Central memory CD8-positive, alpha-beta T cell (primary cell): ENCODE measurements at regions not wholly inside any gene's neighbourhood (a gene's known extent, or its start where the extent isn't known, plus 50 kb on each side); places are given as distances from the start of the nearest gene placed in this dataset.
"Not testable (repeated sequence)": the region's sequence is repeated elsewhere in the genome, so short reads cannot be mapped to it uniquely, and the experiment has no call there.

Experiments
- ATAC-seq: fragments of 150-1000 bp; cut with Tn5 transposase; replicated peaks from 2 replicates; pipeline ENCODE4 v1.10.0; 2022; ENCODE audit warnings: mild to moderate bottlenecking, moderate FRiP score, moderate number of reproducible peaks; ENCODE audit not compliant: poor library complexity, severe bottlenecking; ENCODE audit errors: extremely low read depth
- DNase-seq, 2 donors: peaks; one replicate each; pipeline ENCODE4 v3.0.0; 2021; ENCODE audit warnings: low spot score in 2 of 2
- H3K27ac Mint-ChIP-seq: one replicate; pipeline ENCODE4 v1.8.0; 2022; ENCODE audit warnings: low read depth, mild to moderate bottlenecking, moderate library complexity, mixed read lengths
- H3K27me3 Mint-ChIP-seq: one replicate; pipeline ENCODE4 v1.8.0; 2022; ENCODE audit warnings: mixed read lengths
- H3K36me3 Mint-ChIP-seq: one replicate; pipeline ENCODE4 v1.8.0; 2022; ENCODE audit warnings: mild to moderate bottlenecking, moderate library complexity, mixed read lengths; ENCODE audit not compliant: insufficient read depth
- H3K4me1 Mint-ChIP-seq: one replicate; pipeline ENCODE4 v1.8.0; 2022; ENCODE audit warnings: mixed read lengths
- H3K4me3 Mint-ChIP-seq: one replicate; pipeline ENCODE4 v1.8.0; 2022; ENCODE audit warnings: mild to moderate bottlenecking, moderate library complexity, mixed read lengths
- H3K9me3 Mint-ChIP-seq: one replicate; pipeline ENCODE4 v1.8.0; 2022; ENCODE audit warnings: mixed read lengths

GRCh38 chr12:19802915-19803314, 363.6 kb downstream of the AEBP2 start:
- no peak overlapping the region for H3K27ac Mint-ChIP-seq
- H3K27me3 Mint-ChIP-seq, result peaks cover 8% of the 10 kb centered on the region
- peaks cover 7% of the 10 kb centered on the region for H3K4me1 Mint-ChIP-seq
- H3K9me3 Mint-ChIP-seq, result no peaks in the 10 kb centered on the region
- no peak overlapping the region for H3K4me3 Mint-ChIP-seq
- DNase-seq, result no peak
- H3K36me3 Mint-ChIP-seq, result no peaks in the 10 kb centered on the region
- ATAC-seq, result no peak

- H3K4me3 Mint-ChIP-seq, result no peak overlapping the region
- ATAC-seq, result no peak
- no peak for DNase-seq
- no peaks in the 10 kb centered on the region for H3K36me3 Mint-ChIP-seq
- H3K9me3 Mint-ChIP-seq, result peaks cover 8% of the 10 kb centered on the region
- H3K27ac Mint-ChIP-seq, result no peak overlapping the region
- H3K27me3 Mint-ChIP-seq, result peaks cover 24% of the 10 kb centered on the region
- H3K4me1 Mint-ChIP-seq, result peaks cover 7% of the 10 kb centered on the region
Observed at GRCh38 chr12:19804737-19805136, 365.4 kb downstream of the AEBP2 start.

- DNase-seq, result no peak
- H3K27me3 Mint-ChIP-seq, result peaks cover 19% of the 10 kb centered on the region
- no peak for ATAC-seq
- H3K27ac Mint-ChIP-seq, result no peak overlapping the region
- no peaks in the 10 kb centered on the region for H3K36me3 Mint-ChIP-seq
- peaks cover 10% of the 10 kb centered on the region for H3K9me3 Mint-ChIP-seq
- no peak overlapping the region for H3K4me3 Mint-ChIP-seq
- no peaks in the 10 kb centered on the region for H3K4me1 Mint-ChIP-seq
Observed at GRCh38 chr12:19808371-19808770, 369.1 kb downstream of the AEBP2 start.

- peaks cover 19% of the 10 kb centered on the region for H3K27me3 Mint-ChIP-seq
- H3K27ac Mint-ChIP-seq, result no peak overlapping the region
- H3K36me3 Mint-ChIP-seq, result no peaks in the 10 kb centered on the region
- H3K4me1 Mint-ChIP-seq, result no peaks in the 10 kb centered on the region
- DNase-seq (no peak), ATAC-seq (no peak)
- H3K4me3 Mint-ChIP-seq, result no peak overlapping the region
- peaks cover 10% of the 10 kb centered on the region for H3K9me3 Mint-ChIP-seq
Observed at GRCh38 chr12:19810213-19810612, 370.9 kb downstream of the AEBP2 start.

GRCh38 chr12:19811922-19812321, 372.6 kb downstream of the AEBP2 start:
- H3K4me3 Mint-ChIP-seq, result no peak overlapping the region

GRCh38 chr12:19819231-19819630, 379.9 kb downstream of the AEBP2 start:
- DNase-seq (no peak), ATAC-seq (no peak)
- Mint-ChIP-seq H3K27ac (no peak overlapping the region), H3K9me3 (no peaks in the 10 kb centered on the region), H3K36me3 (no peaks in the 10 kb centered on the region), H3K27me3 (peaks cover 15% of the 10 kb centered on the region), H3K4me1 (no peaks in the 10 kb centered on the region), H3K4me3 (no peak overlapping the region)

More at GRCh38 chr12:19811922-19812321, 372.6 kb downstream of the AEBP2 start:
- Mint-ChIP-seq H3K27me3 (peaks cover 19% of the 10 kb centered on the region), H3K9me3 (peaks cover 10% of the 10 kb centered on the region), H3K4me1 (no peaks in the 10 kb centered on the region), H3K27ac (no peak overlapping the region), H3K36me3 (no peaks in the 10 kb centered on the region)
- no peak for DNase-seq
- no peak for ATAC-seq

GRCh38 chr12:19822476-19822875, 383.2 kb downstream of the AEBP2 start:
- no peak for DNase-seq
- H3K27me3 Mint-ChIP-seq, result peaks cover 33% of the 10 kb centered on the region
- ATAC-seq, result no peak
- no peaks in the 10 kb centered on the region for H3K36me3 Mint-ChIP-seq
- H3K4me1 Mint-ChIP-seq, result no peaks in the 10 kb centered on the region
- no peak overlapping the region for H3K4me3 Mint-ChIP-seq
- no peak overlapping the region for H3K27ac Mint-ChIP-seq
- H3K9me3 Mint-ChIP-seq, result peaks cover 5% of the 10 kb centered on the region

- not testable (repeated sequence) for H3K36me3 Mint-ChIP-seq, H3K4me3 Mint-ChIP-seq, H3K4me1 Mint-ChIP-seq, H3K9me3 Mint-ChIP-seq, H3K27ac Mint-ChIP-seq, ATAC-seq, DNase-seq
- peaks cover 33% of the 10 kb centered on the region for H3K27me3 Mint-ChIP-seq
Observed at GRCh38 chr12:19823326-19823725, 384.0 kb downstream of the AEBP2 start.

- Mint-ChIP-seq H3K27ac (no peak overlapping the region), H3K4me1 (no peaks in the 10 kb centered on the region), H3K4me3 (no peak overlapping the region), H3K9me3 (peaks cover 5% of the 10 kb centered on the region), H3K36me3 (no peaks in the 10 kb centered on the region), H3K27me3 (peaks cover 33% of the 10 kb centered on the region)
- ATAC-seq (no peak), DNase-seq (no peak)
Observed at GRCh38 chr12:19826980-19827550, 387.8 kb downstream of the AEBP2 start.

GRCh38 chr12:19829100-19829853, 390.0 kb downstream of the AEBP2 start:
- Mint-ChIP-seq H3K4me1 (no peaks in the 10 kb centered on the region), H3K36me3 (no peaks in the 10 kb centered on the region), H3K27ac (no peak overlapping the region), H3K27me3 (peaks cover 17% of the 10 kb centered on the region), H3K9me3 (peaks cover 5% of the 10 kb centered on the region), H3K4me3 (no peak overlapping the region)
- ATAC-seq (no peak), DNase-seq (no peak)

GRCh38 chr12:19830446-19830845, 391.2 kb downstream of the AEBP2 start:
- Mint-ChIP-seq H3K9me3 (peaks cover 5% of the 10 kb centered on the region), H3K27ac (no peak overlapping the region), H3K27me3 (peaks cover 6% of the 10 kb centered on the region), H3K4me3 (no peak overlapping the region), H3K36me3 (no peaks in the 10 kb centered on the region), H3K4me1 (no peaks in the 10 kb centered on the region)
- ATAC-seq, result no peak
- no peak for DNase-seq

GRCh38 chr12:19833775-19834501, 394.6 kb downstream of the AEBP2 start:
- H3K36me3 Mint-ChIP-seq, result no peaks in the 10 kb centered on the region
- ATAC-seq (no peak), DNase-seq (no peak)
- H3K4me3 Mint-ChIP-seq, result no peak overlapping the region
- H3K27me3 Mint-ChIP-seq, result no peaks in the 10 kb centered on the region
- no peaks in the 10 kb centered on the region for H3K4me1 Mint-ChIP-seq
- H3K9me3 Mint-ChIP-seq, result no peaks in the 10 kb centered on the region
- H3K27ac Mint-ChIP-seq, result peak overlapping the region; percentile 41

GRCh38 chr12:19834592-19834991, 395.3 kb downstream of the AEBP2 start:
- no peak overlapping the region for H3K4me3 Mint-ChIP-seq
- H3K4me1 Mint-ChIP-seq, result no peaks in the 10 kb centered on the region
- ATAC-seq (no peak), DNase-seq (no peak)
- H3K36me3 Mint-ChIP-seq, result no peaks in the 10 kb centered on the region
- no peak overlapping the region for H3K27ac Mint-ChIP-seq
- no peaks in the 10 kb centered on the region for H3K27me3 Mint-ChIP-seq
- no peaks in the 10 kb centered on the region for H3K9me3 Mint-ChIP-seq
